SK-N-SH (cell line): ENCODE measurements at regions not wholly inside any gene's neighbourhood (a gene's known extent, or its start where the extent isn't known, plus 50 kb on each side); places are given as distances from the start of the nearest gene placed in this dataset.
"Not testable (repeated sequence)": the region's sequence is repeated elsewhere in the genome, so short reads cannot be mapped to it uniquely, and the experiment has no call there.

ENCODE experiments used
- CTCF ChIA-PET: fragments of 300-600, 350-600 bp; formaldehyde crosslinking; extraction: SDS; loops from one replicate; lab custom pipeline; 2021; lab: Yijun Ruan, JAX
- POLR2A ChIA-PET: fragments of 350-600 bp; sonication (Branson Sonifier 250); formaldehyde crosslinking; extraction: SDS; loops from one replicate; lab custom pipeline; 2020; ENCODE audit warnings: antibody characterized with exemption, inconsistent platforms; lab: Yijun Ruan, JAX
- DNase-seq: peaks from one replicate; pipeline ENCODE4 v3.0.0; 2012
- H2AFZ ChIP-seq: fragments of 200-600 bp; sonication (generic); 2 replicates; pipeline ENCODE4 v1.8.1; 2016; ENCODE audit warnings: antibody characterized with exemption, mild to moderate bottlenecking, low read depth
- H3F3A ChIP-seq: fragments of 200-600 bp; sonication (generic); replicated peaks from 2 replicates; pipeline ENCODE3; 2016; ENCODE audit warnings: antibody characterized with exemption, mild to moderate bottlenecking; ENCODE audit not compliant: insufficient read depth
- H3K27ac ChIP-seq, 2 experiments: fragments of 200-500 bp in 1 of 2; fragments of 200-600 bp in 1 of 2; sonication (Bioruptor generic) in 1 of 2; sonication (generic), shearing (Covaris generic) in 1 of 2; 2 replicates each; pipeline versions ENCODE4 v1.5.1 to v1.6.1; 2014 to 2016; ENCODE audit warnings: low read depth in 2 of 2, inconsistent platforms in 1 of 2, low read length in 1 of 2, mild to moderate bottlenecking in 1 of 2, mixed read lengths in 1 of 2
- H3K27me3 ChIP-seq: fragments of 200-600 bp; sonication (generic), shearing (Covaris generic); 2 replicates; pipeline ENCODE4 v1.6.1; 2016; ENCODE audit warnings: mixed run types; ENCODE audit not compliant: insufficient read depth
- H3K36me3 ChIP-seq, 2 experiments: fragments of 200-500 bp in 1 of 2; fragments of 200-600 bp in 1 of 2; sonication (Bioruptor generic) in 1 of 2; sonication (generic) in 1 of 2; replicated peaks in 1 of 2; 2 replicates each; pipeline versions ENCODE3 to v1.5.1; 2014 to 2016; ENCODE audit warnings: low read length in 1 of 2, mild to moderate bottlenecking in 1 of 2; ENCODE audit not compliant: insufficient read depth in 2 of 2, control insufficient read depth in 1 of 2
- H3K4me1 ChIP-seq, 2 experiments: fragments of 200-500 bp in 1 of 2; fragments of 200-600 bp in 1 of 2; sonication (Bioruptor generic) in 1 of 2; sonication (generic), shearing (Covaris generic) in 1 of 2; 2 replicates each; pipeline versions ENCODE4 v1.5.1 to v1.6.1; 2014 to 2016; ENCODE audit warnings: low read depth in 1 of 2, low read length in 1 of 2, mixed run types in 1 of 2; ENCODE audit not compliant: insufficient read depth in 2 of 2, control insufficient read depth in 1 of 2
- H3K4me2 ChIP-seq: fragments of 200-600 bp; sonication (generic), shearing (Covaris generic); 2 replicates; pipeline ENCODE4 v1.6.1; 2017; ENCODE audit warnings: mixed run types
- H3K4me3 ChIP-seq, 2 experiments: fragments of 200-500 bp in 1 of 2; fragments of 200-600 bp in 1 of 2; sonication (Bioruptor generic) in 1 of 2; sonication (generic), shearing (Covaris generic) in 1 of 2; 2 replicates each; pipeline versions ENCODE4 v1.5.1 to v1.8.1; 2014 to 2016; ENCODE audit warnings: low read depth in 2 of 2, inconsistent platforms in 1 of 2, low read length in 1 of 2, mild to moderate bottlenecking in 1 of 2, mixed read lengths in 1 of 2, moderate library complexity in 1 of 2
- H3K79me2 ChIP-seq: fragments of 200-600 bp; sonication (generic); 2 replicates; pipeline ENCODE4 v1.8.1; 2017; ENCODE audit warnings: mild to moderate bottlenecking; ENCODE audit not compliant: insufficient read depth
- H3K9ac ChIP-seq: fragments of 200-600 bp; sonication (generic); 2 replicates; pipeline ENCODE4 v1.6.1; 2017; ENCODE audit warnings: mixed run types
- H3K9me2 ChIP-seq: fragments of 200-600 bp; sonication (generic); 2 replicates; pipeline ENCODE4 v1.6.1; 2017; ENCODE audit warnings: mixed run types
- H3K9me3 ChIP-seq: fragments of 200-600 bp; sonication (generic); 2 replicates; pipeline ENCODE4 v1.6.1; 2017; ENCODE audit warnings: mixed run types, mild to moderate bottlenecking, moderate library complexity
- H4K20me1 ChIP-seq: fragments of 200-600 bp; sonication (generic); 2 replicates; pipeline ENCODE4 v1.6.1; 2017; ENCODE audit warnings: mild to moderate bottlenecking, mixed run types; ENCODE audit not compliant: insufficient read depth
- WGBS: methylation state at CpG from one replicate; pipeline ENCODE4 v1.1.6; 2017; ENCODE audit warnings: low lambda C conversion rate; 5-methylcytosine and 5-hydroxymethylcytosine counted together

GRCh38 chr18:104264-104663, 54.1 kb upstream of the USP14 start:
- H3K4me2 ChIP-seq, H3K27ac ChIP-seq, POLR2A ChIA-PET, H3F3A ChIP-seq, H3K79me2 ChIP-seq, H4K20me1 ChIP-seq, H3K4me3 ChIP-seq, H3K27me3 ChIP-seq, H3K9me3 ChIP-seq, H3K4me1 ChIP-seq, DNase-seq, H3K9me2 ChIP-seq, H2AFZ ChIP-seq, H3K9ac ChIP-seq, H3K36me3 ChIP-seq: not testable (repeated sequence)
- WGBS = 17% methylated on average over 3 of the region's 4 CpGs
- CTCF ChIA-PET = interaction anchor here (0.6 kb wide), 1 partner anchor 1640 kb away, joined by 3 read pairs; no protein-coding TSS in a partner anchor

GRCh38 chr18:105161-106053, 53.0 kb upstream of the USP14 start:
- WGBS = 53% methylated on average over 7 of the region's 7 CpGs
- POLR2A ChIA-PET, CTCF ChIA-PET: not testable (repeated sequence)

GRCh38 chr18:106054-106851, 52.1 kb upstream of the USP14 start:
- H3K9ac ChIP-seq, CTCF ChIA-PET, H4K20me1 ChIP-seq, H3K9me2 ChIP-seq, H3K36me3 ChIP-seq, H3K4me1 ChIP-seq, H2AFZ ChIP-seq, POLR2A ChIA-PET, H3F3A ChIP-seq, H3K27me3 ChIP-seq, H3K4me3 ChIP-seq, H3K79me2 ChIP-seq, H3K9me3 ChIP-seq, H3K27ac ChIP-seq, DNase-seq, H3K4me2 ChIP-seq: not testable (repeated sequence)
- 40% methylated on average over 3 of the region's 4 CpGs for WGBS

More at GRCh38 chr18:105161-106053, 53.0 kb upstream of the USP14 start:
- H3K36me3 ChIP-seq, H3K79me2 ChIP-seq, DNase-seq, H2AFZ ChIP-seq, H3K27ac ChIP-seq, H3K9me2 ChIP-seq, H3K27me3 ChIP-seq, H3K9ac ChIP-seq, H3K4me3 ChIP-seq, H3K9me3 ChIP-seq, H3F3A ChIP-seq, H3K4me2 ChIP-seq, H4K20me1 ChIP-seq, H3K4me1 ChIP-seq: not testable (repeated sequence)

GRCh38 chr18:106868-107384, 51.4 kb upstream of the USP14 start:
- H3K9ac ChIP-seq, H3K36me3 ChIP-seq, H3K4me2 ChIP-seq, H3K4me3 ChIP-seq, CTCF ChIA-PET, H3K4me1 ChIP-seq, H2AFZ ChIP-seq, H4K20me1 ChIP-seq, H3K27me3 ChIP-seq, H3K79me2 ChIP-seq, H3K9me2 ChIP-seq, DNase-seq, POLR2A ChIA-PET, H3K9me3 ChIP-seq, H3F3A ChIP-seq, H3K27ac ChIP-seq: not testable (repeated sequence)
- 16% methylated on average over 2 of the region's 2 CpGs for WGBS
